K562 (cell line): ENCODE measurements at regions not wholly inside any gene's neighbourhood (a gene's known extent, or its start where the extent isn't known, plus 50 kb on each side); places are given as distances from the start of the nearest gene placed in this dataset.

Experiments used
- CCAR2 ChIP-seq: fragments of 200-400 bp; formaldehyde crosslinking; IDR thresholded peaks from 2 replicates; pipeline ENCODE4 v1.6.1; 2017; ENCODE audit warnings: mild to moderate bottlenecking, low read depth, low read length
- SNRNP70 ChIP-seq: fragments of 200-400 bp; formaldehyde crosslinking; optimal IDR thresholded peaks from 2 replicates; pipeline ENCODE3; 2017; ENCODE audit warnings: low read depth, low read length

- no peak for TF ChIP-seq CCAR2
- TF ChIP-seq SNRNP70, result no peak
Measured at GRCh38 chr10:36111676-36112075, 469.6 kb upstream of the FZD8 start.
